Endothelial cell (in vitro differentiated cells): ENCODE measurements at regions not wholly inside any gene's neighbourhood (a gene's known extent, or its start where the extent isn't known, plus 50 kb on each side); places are given as distances from the start of the nearest gene placed in this dataset.
"Not testable (repeated sequence)": the region's sequence is repeated elsewhere in the genome, so short reads cannot be mapped to it uniquely, and the experiment has no call there.

Source experiments
- DNase-seq: peaks from one replicate; pipeline ENCODE4 v3.0.0; 2021; ENCODE audit warnings: low spot score
- H3K27ac Mint-ChIP-seq: one replicate; pipeline ENCODE4 v1.8.0; 2021; ENCODE audit warnings: mixed read lengths, inconsistent platforms; ENCODE audit not compliant: unreplicated experiment
- H3K27me3 Mint-ChIP-seq: one replicate; pipeline ENCODE4 v1.8.0; 2021; ENCODE audit warnings: mild to moderate bottlenecking, moderate library complexity, mixed read lengths, inconsistent platforms; ENCODE audit not compliant: unreplicated experiment
- H3K36me3 Mint-ChIP-seq: one replicate; pipeline ENCODE4 v1.8.0; 2021; ENCODE audit warnings: mild to moderate bottlenecking, low read depth, mixed read lengths, inconsistent platforms; ENCODE audit not compliant: unreplicated experiment
- H3K4me1 Mint-ChIP-seq: one replicate; pipeline ENCODE4 v1.8.0; 2021; ENCODE audit warnings: mild to moderate bottlenecking, mixed read lengths, inconsistent platforms; ENCODE audit not compliant: unreplicated experiment
- H3K4me3 Mint-ChIP-seq: one replicate; pipeline ENCODE4 v1.8.0; 2021; ENCODE audit warnings: mild to moderate bottlenecking, mixed read lengths, inconsistent platforms; ENCODE audit not compliant: unreplicated experiment
- H3K9me3 Mint-ChIP-seq: one replicate; pipeline ENCODE4 v1.8.0; 2021; ENCODE audit warnings: mixed read lengths, inconsistent platforms; ENCODE audit not compliant: unreplicated experiment
- CTCF ChIP-seq: fragments of 200-600 bp; sonication (generic); IDR thresholded peaks from one replicate; pipeline ENCODE4 v1.5.0; 2021; ENCODE audit warnings: antibody characterized with exemption; ENCODE audit not compliant: unreplicated experiment

GRCh38 chr16:17001471-17001870 lies 469.3 kb downstream of the XYLT1 start:
- H3K27ac Mint-ChIP-seq, result no peak overlapping the region
- H3K4me3 Mint-ChIP-seq, result no peak overlapping the region
- no peak for TF ChIP-seq CTCF
- peaks cover 9% of the 10 kb centered on the region for H3K4me1 Mint-ChIP-seq
- DNase-seq, result no peak
- peaks cover 1% of the 10 kb centered on the region for H3K36me3 Mint-ChIP-seq
- H3K27me3 Mint-ChIP-seq, result peaks cover 5% of the 10 kb centered on the region
- H3K9me3 Mint-ChIP-seq, result no peaks in the 10 kb centered on the region

DNA sequence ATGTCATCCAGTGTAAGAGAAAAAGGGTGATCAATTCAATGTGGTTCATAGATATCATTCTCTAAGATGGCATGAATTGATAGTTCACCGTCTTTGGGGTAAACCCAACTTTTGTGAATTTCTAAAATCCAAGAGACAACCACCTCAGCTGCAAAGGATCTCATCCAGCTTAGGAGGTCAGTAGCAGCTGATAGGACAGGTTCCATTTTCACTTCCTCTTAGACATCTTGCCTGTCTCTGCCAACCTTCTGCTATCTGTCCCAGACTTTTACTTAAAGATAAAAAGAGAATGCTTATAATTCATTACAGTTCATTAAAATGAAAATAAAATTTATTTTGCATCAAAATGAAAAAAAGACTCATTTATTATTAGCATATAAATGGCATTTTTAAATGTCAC lies 468.2 kb downstream of the XYLT1 start:
- no peaks in the 10 kb centered on the region for H3K9me3 Mint-ChIP-seq
- H3K27ac Mint-ChIP-seq, result no peak overlapping the region
- H3K4me1 Mint-ChIP-seq, result peaks cover 4% of the 10 kb centered on the region
- DNase-seq, result no peak
- H3K27me3 Mint-ChIP-seq, result peaks cover 4% of the 10 kb centered on the region
- H3K36me3 Mint-ChIP-seq, result no peaks in the 10 kb centered on the region
- no peak overlapping the region for H3K4me3 Mint-ChIP-seq
- TF ChIP-seq CTCF, result no peak

- not testable (repeated sequence) for H3K9me3 Mint-ChIP-seq, H3K27me3 Mint-ChIP-seq, H3K27ac Mint-ChIP-seq
These were observed 464.8 kb downstream of the XYLT1 start for GRCh38 chr16:17005963-17006362.

GRCh38 chr16:17011712-17012111 lies 459.0 kb downstream of the XYLT1 start:
- H3K27ac Mint-ChIP-seq, result no peak overlapping the region
- no peaks in the 10 kb centered on the region for H3K36me3 Mint-ChIP-seq
- DNase-seq, result no peak
- no peak overlapping the region for H3K4me3 Mint-ChIP-seq
- no peaks in the 10 kb centered on the region for H3K27me3 Mint-ChIP-seq
- no peak for TF ChIP-seq CTCF
- no peaks in the 10 kb centered on the region for H3K9me3 Mint-ChIP-seq
- H3K4me1 Mint-ChIP-seq, result no peaks in the 10 kb centered on the region

More at GRCh38 chr16:17005963-17006362, 464.8 kb downstream of the XYLT1 start:
- H3K4me1 Mint-ChIP-seq, DNase-seq, H3K36me3 Mint-ChIP-seq, H3K4me3 Mint-ChIP-seq: not testable (repeated sequence)

GRCh38 chr16:17013038-17013437 lies 457.7 kb downstream of the XYLT1 start:
- Mint-ChIP-seq H3K27ac (no peak overlapping the region), H3K4me3 (no peak overlapping the region), H3K9me3 (no peaks in the 10 kb centered on the region), H3K27me3 (no peaks in the 10 kb centered on the region), H3K4me1 (no peaks in the 10 kb centered on the region), H3K36me3 (no peaks in the 10 kb centered on the region)
- no peak for DNase-seq
- TF ChIP-seq CTCF, result no peak
